DOHH2 (cell line): ENCODE measurements at regions not wholly inside any gene's neighbourhood (a gene's known extent, or its start where the extent isn't known, plus 50 kb on each side); places are given as distances from the start of the nearest gene placed in this dataset.

ENCODE experiments used
- CTCF ChIP-seq: fragments of 200-600 bp; sonication (generic); IDR thresholded peaks from one replicate; pipeline ENCODE4 v1.5.1; 2014; ENCODE audit warnings: antibody characterized with exemption, mild to moderate bottlenecking, low read depth, low read length; ENCODE audit not compliant: poor library complexity, severe bottlenecking
- EZH2phosphoT487 ChIP-seq: fragments of 200-600 bp; sonication (generic); IDR thresholded peaks from 2 replicates; pipeline ENCODE4 v1.6.1; 2017; ENCODE audit warnings: borderline replicate concordance, mild to moderate bottlenecking, antibody characterized with exemption, low read length, moderate library complexity, mixed read lengths

- TF ChIP-seq EZH2phosphoT487 (no peak), CTCF (no peak)
Observed at GRCh38 chr17:27984404-27984803, 58.1 kb upstream of the NLK start.
